K562 (cell line): ENCODE measurements at regions not wholly inside any gene's neighbourhood (a gene's known extent, or its start where the extent isn't known, plus 50 kb on each side); places are given as distances from the start of the nearest gene placed in this dataset.

Experiments used
- HNRNPUL1 ChIP-seq: fragments of 200-400 bp; formaldehyde crosslinking; IDR thresholded peaks from 2 replicates; pipeline ENCODE4 v1.6.1; 2017; ENCODE audit warnings: low read length
- KLF16 ChIP-seq: IDR thresholded peaks from 2 replicates; pipeline ENCODE4 v1.6.1; 2016; ENCODE audit warnings: antibody characterized with exemption
- NR2C2 ChIP-seq, 2 experiments: fragments of 200-800 bp in 1 of 2; sonication (Bioruptor generic) in 1 of 2; sonication (generic) in 1 of 2; formaldehyde crosslinking in 1 of 2; IDR thresholded peaks; 2 replicates each; pipeline versions ENCODE4 v1.6.1 to v1.8.0; 2016 to 2022; ENCODE audit warnings: mild to moderate bottlenecking in 1 of 2, missing compliant biosample characterization in 1 of 2, missing genetic modification characterization in 1 of 2, missing genetic modification reagents in 1 of 2
- ZNF24 ChIP-seq: fragments of 450-650 bp; IDR thresholded peaks from 2 replicates; pipeline ENCODE4 v1.6.1; 2016
- ZNF324 ChIP-seq: fragments of 250-450 bp; sonication (Bioruptor Pico); IDR thresholded peaks from 2 replicates; pipeline ENCODE4 v1.4.0; 2020; ENCODE audit warnings: mild to moderate bottlenecking
- ZNF583 ChIP-seq: fragments of 250-450 bp; sonication (Bioruptor Pico); IDR thresholded peaks from 2 replicates; pipeline ENCODE4 v1.4.0; 2020
- ZNF707 ChIP-seq: fragments of 250-450 bp; sonication (Bioruptor Pico); conservative IDR thresholded peaks from 2 replicates; pipeline ENCODE4 v1.8.0; 2022; ENCODE audit warnings: inconsistent platforms, mild to moderate bottlenecking, moderate library complexity
- TF ChIP-seq, protein P1 (sequence below): fragments of 250-450 bp; sonication (Bioruptor Pico); IDR thresholded peaks from 2 replicates; pipeline ENCODE4 v1.4.0; 2020; ENCODE audit warnings: borderline replicate concordance
- TF ChIP-seq, protein P2 (sequence below): fragments of 450-650 bp; IDR thresholded peaks from 2 replicates; pipeline ENCODE4 v1.6.1; 2016

DNA sequence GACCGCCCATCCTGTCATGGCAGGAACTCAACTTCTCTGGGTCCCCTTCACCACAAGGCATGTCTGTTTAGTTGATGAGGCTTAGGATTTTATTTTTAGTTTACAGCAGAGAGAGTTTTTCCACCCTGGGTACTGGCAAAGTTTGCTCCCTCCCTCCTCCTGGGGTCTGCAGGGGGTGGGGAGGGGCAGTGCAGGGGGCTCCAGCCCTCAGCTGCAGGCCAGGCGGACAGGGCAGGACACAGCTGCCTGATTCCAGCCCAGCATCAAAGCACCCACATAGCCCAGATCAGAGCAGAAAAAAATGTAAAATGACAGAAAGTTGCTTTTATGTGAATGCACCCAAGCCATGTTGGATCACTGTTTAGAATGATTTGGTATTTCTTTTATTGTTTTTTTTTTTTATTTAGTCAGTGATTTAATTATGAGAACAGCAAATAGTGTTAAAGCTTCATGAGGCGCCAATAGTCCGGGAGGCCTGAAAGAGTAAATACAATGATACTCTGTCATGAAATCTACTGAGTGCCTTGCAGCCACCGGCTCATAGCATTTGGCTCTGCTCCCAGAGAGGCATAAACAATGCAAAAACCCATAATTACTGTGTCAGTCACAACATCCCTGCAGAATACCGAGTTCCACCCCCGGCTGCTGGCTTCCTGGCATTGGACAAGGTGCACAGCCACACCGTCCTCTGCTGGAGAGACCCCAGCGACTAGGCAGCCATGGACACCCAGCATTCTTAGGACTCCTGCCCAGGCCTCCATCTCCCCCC, 923.5 kb downstream of the UQCRFS1 start (continued):
- TF ChIP-seq NR2C2 (CRISPR knock-in tag; IDR thresholded peaks at IDR 0.05) = no peak
- no peak for TF ChIP-seq NR2C2 (tag; IDR thresholded peaks at IDR 0.05)
- TF ChIP-seq HNRNPUL1 = no peak
- TF ChIP-seq, protein P1, sequence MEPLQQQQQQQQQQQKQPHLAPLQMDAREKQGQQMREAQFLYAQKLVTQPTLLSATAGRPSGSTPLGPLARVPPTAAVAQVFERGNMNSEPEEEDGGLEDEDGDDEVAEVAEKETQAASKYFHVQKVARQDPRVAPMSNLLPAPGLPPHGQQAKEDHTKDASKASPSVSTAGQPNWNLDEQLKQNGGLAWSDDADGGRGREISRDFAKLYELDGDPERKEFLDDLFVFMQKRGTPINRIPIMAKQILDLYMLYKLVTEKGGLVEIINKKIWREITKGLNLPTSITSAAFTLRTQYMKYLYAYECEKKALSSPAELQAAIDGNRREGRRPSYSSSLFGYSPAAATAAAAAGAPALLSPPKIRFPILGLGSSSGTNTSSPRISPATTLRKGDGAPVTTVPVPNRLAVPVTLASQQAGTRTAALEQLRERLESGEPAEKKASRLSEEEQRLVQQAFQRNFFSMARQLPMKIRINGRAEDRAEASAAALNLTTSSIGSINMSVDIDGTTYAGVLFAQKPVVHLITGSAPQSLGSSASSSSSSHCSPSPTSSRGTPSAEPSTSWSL = no peak
- no peak for TF ChIP-seq ZNF324 (CRISPR knock-in tag)
- TF ChIP-seq KLF16 = no peak
- no peak for TF ChIP-seq ZNF707 (CRISPR knock-in tag)
- TF ChIP-seq, protein P2, sequence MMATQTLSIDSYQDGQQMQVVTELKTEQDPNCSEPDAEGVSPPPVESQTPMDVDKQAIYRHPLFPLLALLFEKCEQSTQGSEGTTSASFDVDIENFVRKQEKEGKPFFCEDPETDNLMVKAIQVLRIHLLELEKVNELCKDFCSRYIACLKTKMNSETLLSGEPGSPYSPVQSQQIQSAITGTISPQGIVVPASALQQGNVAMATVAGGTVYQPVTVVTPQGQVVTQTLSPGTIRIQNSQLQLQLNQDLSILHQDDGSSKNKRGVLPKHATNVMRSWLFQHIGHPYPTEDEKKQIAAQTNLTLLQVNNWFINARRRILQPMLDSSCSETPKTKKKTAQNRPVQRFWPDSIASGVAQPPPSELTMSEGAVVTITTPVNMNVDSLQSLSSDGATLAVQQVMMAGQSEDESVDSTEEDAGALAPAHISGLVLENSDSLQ = no peak
- TF ChIP-seq ZNF24 = no peak
- TF ChIP-seq ZNF583 = no peak
